ENCODE measurements at regions not wholly inside any gene's neighbourhood (a gene's known extent, or its start where the extent isn't known, plus 50 kb on each side); places are given as distances from the start of the nearest gene placed in this dataset.

DNA sequence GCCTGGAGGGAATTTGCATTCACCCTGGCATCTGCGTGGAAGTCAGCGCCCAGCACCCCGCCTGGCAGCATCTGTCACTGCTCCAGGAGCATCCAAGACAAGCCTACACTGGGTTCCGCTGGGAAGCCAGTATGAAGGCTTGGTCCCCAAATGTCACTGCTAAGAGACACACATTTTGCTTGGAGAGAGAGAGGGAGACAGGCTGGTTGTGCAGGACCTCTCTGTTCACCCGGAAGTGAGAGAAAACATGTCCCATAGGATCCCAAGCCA lies 119.5 kb downstream of the SEC23IP start:
- Histone ChIP-seq H3K4me1 (ENCODE audit: control insufficient read depth in 2 of 2, insufficient read depth in 2 of 2, low read length in 2 of 2) (no peaks in the 10 kb centered on the region), H3K4me3 (ENCODE audit: control extremely low read depth in 1 of 5, extremely low read depth in 1 of 5, insufficient read depth in 1 of 5, low read depth in 2 of 5, low read length in 4 of 5) (no peak overlapping the region), H3K27ac (ENCODE audit: low read length in 2 of 2) (no peak overlapping the region), H3K9me3 (ENCODE audit: control extremely low read depth in 1 of 3, control insufficient read depth in 2 of 3, insufficient read depth in 1 of 3, low read length in 2 of 3) (peaks cover 0 to 6% (median 0%) of the 10 kb centered on the region in 3 donors), H3K4me2 (replicated peaks; ENCODE audit: low read depth, low read length, poor library complexity, severe bottlenecking) (no peak overlapping the region), H2AFZ (ENCODE audit: insufficient read depth, low read depth, low read length, poor library complexity, severe bottlenecking) (no peak overlapping the region), H3K79me2 (ENCODE audit: control insufficient read depth, insufficient read depth, low read length) (no peaks in the 10 kb centered on the region), H3K36me3 (replicated peaks in 1 of 2; ENCODE audit: control extremely low read depth in 1 of 2, control insufficient read depth in 1 of 2, extremely low read depth in 1 of 2, insufficient read depth in 2 of 2, low read length in 1 of 2) (no peaks in the 10 kb centered on the region), H3K27me3 (replicated peaks in 1 of 4; ENCODE audit: control extremely low read depth in 1 of 4, control insufficient read depth in 3 of 4, insufficient read depth in 4 of 4, low read length in 3 of 4) (peaks cover 0 to 7% (median under 1%) of the 10 kb centered on the region in 4 experiments), H3K9ac (ENCODE audit: low read length) (no peak overlapping the region), H4K20me1 (ENCODE audit: control insufficient read depth, insufficient read depth, low read length, poor library complexity, severe bottlenecking) (no peaks in the 10 kb centered on the region)
- 86% methylated on average over 5 of the region's 5 CpGs for WGBS (ENCODE audit: insufficient coverage)
- POLR2A ChIA-PET, result no interaction called here
- Mint-ChIP-seq H3K4me3 (no peak overlapping the region), H3K27me3 (peaks cover 43% of the 10 kb centered on the region), H3K9me3 (ENCODE audit: insufficient read depth) (no peaks in the 10 kb centered on the region), H3K4me1 (no peaks in the 10 kb centered on the region), H3K27ac (no peak overlapping the region)
- DNase-seq, result no peak
- CTCF ChIA-PET, result no interaction called here
- intact Hi-C loops (cut with micrococcal nuclease), result no loop called here
- TF ChIP-seq, protein P1, sequence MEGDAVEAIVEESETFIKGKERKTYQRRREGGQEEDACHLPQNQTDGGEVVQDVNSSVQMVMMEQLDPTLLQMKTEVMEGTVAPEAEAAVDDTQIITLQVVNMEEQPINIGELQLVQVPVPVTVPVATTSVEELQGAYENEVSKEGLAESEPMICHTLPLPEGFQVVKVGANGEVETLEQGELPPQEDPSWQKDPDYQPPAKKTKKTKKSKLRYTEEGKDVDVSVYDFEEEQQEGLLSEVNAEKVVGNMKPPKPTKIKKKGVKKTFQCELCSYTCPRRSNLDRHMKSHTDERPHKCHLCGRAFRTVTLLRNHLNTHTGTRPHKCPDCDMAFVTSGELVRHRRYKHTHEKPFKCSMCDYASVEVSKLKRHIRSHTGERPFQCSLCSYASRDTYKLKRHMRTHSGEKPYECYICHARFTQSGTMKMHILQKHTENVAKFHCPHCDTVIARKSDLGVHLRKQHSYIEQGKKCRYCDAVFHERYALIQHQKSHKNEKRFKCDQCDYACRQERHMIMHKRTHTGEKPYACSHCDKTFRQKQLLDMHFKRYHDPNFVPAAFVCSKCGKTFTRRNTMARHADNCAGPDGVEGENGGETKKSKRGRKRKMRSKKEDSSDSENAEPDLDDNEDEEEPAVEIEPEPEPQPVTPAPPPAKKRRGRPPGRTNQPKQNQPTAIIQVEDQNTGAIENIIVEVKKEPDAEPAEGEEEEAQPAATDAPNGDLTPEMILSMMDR (IDR thresholded peaks at IDR 0.05), result no peak
- no peak for ATAC-seq (ENCODE audit: low read depth)

DNA sequence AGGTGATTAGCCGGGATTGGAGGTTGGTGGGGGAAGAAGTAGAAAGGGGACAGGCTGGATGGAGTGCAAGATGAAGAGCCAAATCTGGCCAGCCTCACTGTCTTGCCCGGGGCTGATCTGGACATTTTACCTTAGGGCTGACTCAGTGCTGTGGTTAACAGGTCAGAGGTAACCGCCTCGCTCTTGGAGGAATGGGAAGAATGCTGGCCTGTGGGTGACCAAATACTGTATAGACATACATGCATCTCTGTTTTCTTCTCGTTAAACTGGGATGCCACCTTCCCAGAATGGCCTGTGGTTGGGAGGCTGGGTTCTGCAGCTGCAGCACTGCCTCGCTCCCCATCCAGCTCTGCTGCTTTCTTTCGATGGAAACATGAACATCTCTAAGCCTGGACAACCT lies 120.0 kb downstream of the SEC23IP start:
- Histone ChIP-seq H3K9me3 (ENCODE audit: control extremely low read depth in 1 of 3, control insufficient read depth in 2 of 3, insufficient read depth in 1 of 3, low read length in 2 of 3) (peaks cover 0 to 6% (median 0%) of the 10 kb centered on the region in 3 donors), H3K4me2 (replicated peaks; ENCODE audit: low read depth, low read length, poor library complexity, severe bottlenecking) (no peak overlapping the region), H4K20me1 (ENCODE audit: control insufficient read depth, insufficient read depth, low read length, poor library complexity, severe bottlenecking) (no peaks in the 10 kb centered on the region), H3K9ac (ENCODE audit: low read length) (no peak overlapping the region), H3K79me2 (ENCODE audit: control insufficient read depth, insufficient read depth, low read length) (no peaks in the 10 kb centered on the region), H3K36me3 (replicated peaks in 1 of 2; ENCODE audit: control extremely low read depth in 1 of 2, control insufficient read depth in 1 of 2, extremely low read depth in 1 of 2, insufficient read depth in 2 of 2, low read length in 1 of 2) (no peaks in the 10 kb centered on the region), H3K4me3 (ENCODE audit: control extremely low read depth in 1 of 5, extremely low read depth in 1 of 5, insufficient read depth in 1 of 5, low read depth in 2 of 5, low read length in 4 of 5) (no peak overlapping the region), H2AFZ (ENCODE audit: insufficient read depth, low read depth, low read length, poor library complexity, severe bottlenecking) (no peak overlapping the region), H3K27ac (ENCODE audit: low read length in 2 of 2) (no peak overlapping the region), H3K27me3 (replicated peaks in 1 of 4; ENCODE audit: control extremely low read depth in 1 of 4, control insufficient read depth in 3 of 4, insufficient read depth in 4 of 4, low read length in 3 of 4) (peaks cover 0 to 7% (median under 1%) of the 10 kb centered on the region in 4 experiments), H3K4me1 (ENCODE audit: control insufficient read depth in 2 of 2, insufficient read depth in 2 of 2, low read length in 2 of 2) (no peaks in the 10 kb centered on the region)
- no peaks in the 10 kb centered on the region for H3K9me3 Mint-ChIP-seq (ENCODE audit: insufficient read depth)
- DNase-seq (no peak), ATAC-seq (ENCODE audit: low read depth) (no peak)
- TF ChIP-seq, protein P1 (IDR thresholded peaks at IDR 0.05), result no peak
- TF ChIP-seq EZH2 (IDR thresholded peaks at IDR 0.05; ENCODE audit: borderline replicate concordance, insufficient read depth, low read depth, low read length, poor library complexity, severe bottlenecking), result no peak
- ChIA-PET POLR2A (no interaction called here), CTCF (no interaction called here)
- 90% methylated on average over 3 of the region's 7 CpGs for WGBS (ENCODE audit: insufficient coverage)
- H3K27me3 Mint-ChIP-seq, result peaks cover 41% of the 10 kb centered on the region
- no peak overlapping the region for H3K27ac Mint-ChIP-seq
- H3K4me3 Mint-ChIP-seq, result no peak overlapping the region
- intact Hi-C loops (cut with micrococcal nuclease), result no loop called here
- no peaks in the 10 kb centered on the region for H3K4me1 Mint-ChIP-seq
